Nephron progenitor cell (in vitro differentiated cells): ENCODE measurements at regions not wholly inside any gene's neighbourhood (a gene's known extent, or its start where the extent isn't known, plus 50 kb on each side); places are given as distances from the start of the nearest gene placed in this dataset.

Experiments
- DNase-seq: peaks from one replicate; pipeline ENCODE4 v3.0.0; 2021
- H3K27ac Mint-ChIP-seq: 2 replicates; pipeline ENCODE4 v1.8.0; 2021; ENCODE audit warnings: mild to moderate bottlenecking, moderate library complexity, mixed read lengths
- H3K27me3 Mint-ChIP-seq: 2 replicates; pipeline ENCODE4 v1.8.0; 2021; ENCODE audit warnings: mild to moderate bottlenecking, low read depth, mixed read lengths; ENCODE audit not compliant: poor library complexity
- H3K36me3 Mint-ChIP-seq: 2 replicates; pipeline ENCODE4 v1.8.0; 2021; ENCODE audit warnings: low read depth, mixed read lengths
- H3K4me1 Mint-ChIP-seq: 2 replicates; pipeline ENCODE4 v1.8.0; 2021; ENCODE audit warnings: mixed read lengths
- H3K4me3 Mint-ChIP-seq: 2 replicates; pipeline ENCODE4 v1.8.0; 2021; ENCODE audit warnings: mild to moderate bottlenecking, moderate library complexity, mixed read lengths
- H3K9me3 Mint-ChIP-seq: 2 replicates; pipeline ENCODE4 v1.8.0; 2021; ENCODE audit warnings: mild to moderate bottlenecking, moderate library complexity, mixed read lengths
- CTCF ChIP-seq: fragments of 200-600 bp; sonication (generic); IDR thresholded peaks from 2 replicates; pipeline ENCODE4 v1.5.0; 2021; ENCODE audit warnings: antibody characterized with exemption

DNA sequence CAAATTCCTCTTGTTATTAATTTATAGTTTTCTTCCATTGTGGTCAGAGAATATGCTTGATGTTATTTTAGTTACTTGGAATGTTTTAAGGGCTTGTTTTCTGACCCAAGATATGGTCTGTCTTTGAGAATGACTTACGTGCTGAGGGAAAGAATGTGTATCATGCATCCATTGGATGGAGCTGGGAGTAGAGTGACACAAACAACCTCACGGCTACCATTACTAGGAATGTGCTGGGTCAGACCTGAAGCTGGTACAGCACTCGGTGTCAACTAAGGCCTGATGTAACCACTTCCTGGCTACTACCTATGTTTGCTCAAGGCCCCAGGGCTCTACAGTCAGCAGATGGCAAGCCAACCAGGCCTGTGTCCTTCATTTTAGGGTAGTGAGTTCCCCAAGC lies 257.8 kb downstream of the FAT4 start:
- Mint-ChIP-seq H3K4me3 (no peak overlapping the region), H3K36me3 (no peaks in the 10 kb centered on the region), H3K4me1 (no peaks in the 10 kb centered on the region), H3K27ac (no peak overlapping the region), H3K27me3 (no peaks in the 10 kb centered on the region), H3K9me3 (peaks cover 7% of the 10 kb centered on the region)
- no peak for TF ChIP-seq CTCF
- DNase-seq = no peak

- H3K4me3 Mint-ChIP-seq = no peak overlapping the region
These were observed 258.6 kb downstream of the FAT4 start for GRCh38 chr4:125573368-125573767.

GRCh38 chr4:125573786-125574185 lies 259.0 kb downstream of the FAT4 start:
- no peaks in the 10 kb centered on the region for H3K27me3 Mint-ChIP-seq
- no peak overlapping the region for H3K27ac Mint-ChIP-seq
- H3K4me3 Mint-ChIP-seq = no peak overlapping the region
- no peaks in the 10 kb centered on the region for H3K36me3 Mint-ChIP-seq
- TF ChIP-seq CTCF = no peak
- H3K4me1 Mint-ChIP-seq = no peaks in the 10 kb centered on the region
- H3K9me3 Mint-ChIP-seq = peaks cover 7% of the 10 kb centered on the region
- no peak for DNase-seq

More at GRCh38 chr4:125573368-125573767, 258.6 kb downstream of the FAT4 start:
- no peak for DNase-seq
- Mint-ChIP-seq H3K9me3 (peaks cover 7% of the 10 kb centered on the region), H3K4me1 (no peaks in the 10 kb centered on the region), H3K27ac (no peak overlapping the region), H3K36me3 (no peaks in the 10 kb centered on the region), H3K27me3 (no peaks in the 10 kb centered on the region)
- no peak for TF ChIP-seq CTCF

GRCh38 chr4:125582302-125582701 lies 267.5 kb downstream of the FAT4 start:
- H3K4me3 Mint-ChIP-seq = no peak overlapping the region
- H3K4me1 Mint-ChIP-seq = peaks cover 7% of the 10 kb centered on the region
- H3K27ac Mint-ChIP-seq = no peak overlapping the region
- no peaks in the 10 kb centered on the region for H3K9me3 Mint-ChIP-seq
- H3K27me3 Mint-ChIP-seq = no peaks in the 10 kb centered on the region
- H3K36me3 Mint-ChIP-seq = no peaks in the 10 kb centered on the region
- no peak for TF ChIP-seq CTCF
- no peak for DNase-seq

DNA sequence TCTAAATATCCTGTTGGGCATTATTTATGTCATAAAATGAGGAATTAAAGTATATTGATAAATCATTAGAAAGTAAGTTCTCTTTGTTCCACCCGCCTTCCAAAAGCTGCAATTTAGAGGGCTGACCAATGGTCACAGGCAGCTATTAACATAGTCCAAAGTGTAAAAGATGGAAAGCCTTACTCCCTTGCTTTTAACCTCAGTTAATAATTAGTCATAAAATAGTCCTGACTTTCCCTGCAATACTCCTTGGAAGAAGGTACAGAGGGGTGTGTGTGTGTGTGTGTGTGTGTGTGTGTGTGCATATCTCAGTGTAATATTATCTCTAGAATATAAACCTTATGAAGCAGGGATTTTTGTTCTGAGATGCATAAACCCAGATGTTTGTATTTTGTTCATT lies 275.4 kb downstream of the FAT4 start:
- peaks cover 11% of the 10 kb centered on the region for H3K4me1 Mint-ChIP-seq
- no peak overlapping the region for H3K4me3 Mint-ChIP-seq
- H3K36me3 Mint-ChIP-seq = no peaks in the 10 kb centered on the region
- no peak for TF ChIP-seq CTCF
- H3K27me3 Mint-ChIP-seq = no peaks in the 10 kb centered on the region
- H3K9me3 Mint-ChIP-seq = peaks cover 3% of the 10 kb centered on the region
- DNase-seq = no peak
- no peak overlapping the region for H3K27ac Mint-ChIP-seq

DNA sequence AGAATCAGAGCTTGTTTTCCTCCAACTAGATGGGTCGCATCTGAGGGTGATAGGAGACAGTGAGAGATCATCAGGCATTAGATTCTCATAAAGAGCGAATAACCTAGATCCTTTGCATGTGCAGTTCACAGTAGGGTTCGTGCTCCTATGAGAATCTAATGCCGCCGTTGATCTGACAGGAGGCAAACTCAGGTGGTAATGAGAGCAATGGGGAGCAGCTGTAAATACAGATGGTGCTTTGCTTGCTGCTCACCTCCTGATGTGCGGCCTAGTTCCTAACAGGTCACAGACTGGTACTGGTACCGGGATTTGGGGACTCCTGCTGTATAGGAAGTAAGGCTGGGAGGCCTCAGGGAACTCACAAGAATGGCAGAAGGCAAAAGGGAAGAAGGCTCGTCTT lies 276.5 kb downstream of the FAT4 start:
- H3K4me3 Mint-ChIP-seq = no peak overlapping the region
- TF ChIP-seq CTCF = no peak
- DNase-seq = no peak
- H3K27me3 Mint-ChIP-seq = no peaks in the 10 kb centered on the region
- peak overlapping the region; percentile 83 for H3K27ac Mint-ChIP-seq
- H3K4me1 Mint-ChIP-seq = peaks cover 9% of the 10 kb centered on the region
- H3K36me3 Mint-ChIP-seq = no peaks in the 10 kb centered on the region
- H3K9me3 Mint-ChIP-seq = peaks cover 3% of the 10 kb centered on the region
